Calu3 (cell line): ENCODE measurements at regions not wholly inside any gene's neighbourhood (a gene's known extent, or its start where the extent isn't known, plus 50 kb on each side); places are given as distances from the start of the nearest gene placed in this dataset.

Experiments used
- BruUV-seq: library from RNA; stranded (reverse); fragments of 400-500 nt; replicated peaks from 2 replicates; lab custom pipeline; 2021; lab: Mats Ljungman, UMichigan
- CTCF ChIA-PET: fragments of 300-600 bp; sonication (Branson Sonifier 250); formaldehyde crosslinking; loops from one replicate; lab custom pipeline; 2022; ENCODE audit warnings: antibody characterized with exemption; lab: Charles Lee
- DNase-seq: peaks from one replicate; pipeline ENCODE4 v3.0.0; 2022
- H3K27ac Mint-ChIP-seq: one replicate; pipeline ENCODE4 v1.8.0; 2022; ENCODE audit warnings: mixed read lengths; ENCODE audit not compliant: unreplicated experiment
- H3K27me3 Mint-ChIP-seq: one replicate; pipeline ENCODE4 v1.8.0; 2022; ENCODE audit warnings: mixed read lengths; ENCODE audit not compliant: unreplicated experiment
- H3K36me3 Mint-ChIP-seq: one replicate; pipeline ENCODE4 v1.8.0; 2022; ENCODE audit warnings: mild to moderate bottlenecking, moderate library complexity, mixed read lengths; ENCODE audit not compliant: insufficient read depth, unreplicated experiment
- H3K4me1 Mint-ChIP-seq: one replicate; pipeline ENCODE4 v1.8.0; 2022; ENCODE audit warnings: mild to moderate bottlenecking, low read depth, mixed read lengths; ENCODE audit not compliant: unreplicated experiment
- H3K4me3 Mint-ChIP-seq: one replicate; pipeline ENCODE4 v1.8.0; 2022; ENCODE audit warnings: mild to moderate bottlenecking, low read depth, moderate library complexity, mixed read lengths; ENCODE audit not compliant: unreplicated experiment
- H3K9me3 Mint-ChIP-seq: one replicate; pipeline ENCODE4 v1.8.0; 2022; ENCODE audit warnings: low read depth, mixed read lengths; ENCODE audit not compliant: unreplicated experiment
- intact Hi-C: fragments of 100-400 bp; cut with micrococcal nuclease; formaldehyde crosslinking; loops from one replicate; pipeline ENCODE4 v1.10.0; 2022; ENCODE audit not compliant: unreplicated experiment
- TF ChIP-seq, protein P1 (sequence below): fragments of 200-600 bp; IDR thresholded peaks from one replicate; pipeline ENCODE4 v1.8.0; 2022; ENCODE audit warnings: antibody characterized with exemption; ENCODE audit not compliant: unreplicated experiment

DNA sequence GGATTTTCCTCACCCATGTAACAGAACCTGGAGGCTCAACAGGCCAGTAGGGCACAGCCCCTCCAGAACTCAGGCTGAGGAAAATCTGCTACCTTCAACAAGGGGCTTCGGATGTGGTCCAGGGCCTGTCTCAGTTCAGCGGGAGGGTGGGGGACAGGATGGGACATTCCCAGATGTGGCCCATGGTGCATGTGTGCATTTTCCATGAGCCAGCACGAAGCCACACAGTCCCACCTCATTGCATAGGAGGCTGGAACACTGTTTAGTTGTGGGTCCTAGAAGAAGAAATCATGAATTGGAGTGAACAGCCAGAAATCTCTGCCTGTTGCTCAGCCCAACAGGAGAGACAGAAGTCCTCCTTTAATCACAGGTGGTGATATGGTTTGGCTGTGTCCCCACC is 469.6 kb upstream of the MYT1L start:
- no peaks in the 10 kb centered on the region for H3K4me1 Mint-ChIP-seq
- peaks cover 26% of the 10 kb centered on the region for H3K9me3 Mint-ChIP-seq
- BruUV-seq, result no TSS peak
- CTCF ChIA-PET, result no interaction called here
- TF ChIP-seq, protein P1, sequence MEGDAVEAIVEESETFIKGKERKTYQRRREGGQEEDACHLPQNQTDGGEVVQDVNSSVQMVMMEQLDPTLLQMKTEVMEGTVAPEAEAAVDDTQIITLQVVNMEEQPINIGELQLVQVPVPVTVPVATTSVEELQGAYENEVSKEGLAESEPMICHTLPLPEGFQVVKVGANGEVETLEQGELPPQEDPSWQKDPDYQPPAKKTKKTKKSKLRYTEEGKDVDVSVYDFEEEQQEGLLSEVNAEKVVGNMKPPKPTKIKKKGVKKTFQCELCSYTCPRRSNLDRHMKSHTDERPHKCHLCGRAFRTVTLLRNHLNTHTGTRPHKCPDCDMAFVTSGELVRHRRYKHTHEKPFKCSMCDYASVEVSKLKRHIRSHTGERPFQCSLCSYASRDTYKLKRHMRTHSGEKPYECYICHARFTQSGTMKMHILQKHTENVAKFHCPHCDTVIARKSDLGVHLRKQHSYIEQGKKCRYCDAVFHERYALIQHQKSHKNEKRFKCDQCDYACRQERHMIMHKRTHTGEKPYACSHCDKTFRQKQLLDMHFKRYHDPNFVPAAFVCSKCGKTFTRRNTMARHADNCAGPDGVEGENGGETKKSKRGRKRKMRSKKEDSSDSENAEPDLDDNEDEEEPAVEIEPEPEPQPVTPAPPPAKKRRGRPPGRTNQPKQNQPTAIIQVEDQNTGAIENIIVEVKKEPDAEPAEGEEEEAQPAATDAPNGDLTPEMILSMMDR, result no peak
- H3K4me3 Mint-ChIP-seq, result no peak overlapping the region
- intact Hi-C loops, result no loop called here
- no peaks in the 10 kb centered on the region for H3K27me3 Mint-ChIP-seq
- no peak for DNase-seq
- H3K27ac Mint-ChIP-seq, result no peak overlapping the region
- H3K36me3 Mint-ChIP-seq, result no peaks in the 10 kb centered on the region

DNA sequence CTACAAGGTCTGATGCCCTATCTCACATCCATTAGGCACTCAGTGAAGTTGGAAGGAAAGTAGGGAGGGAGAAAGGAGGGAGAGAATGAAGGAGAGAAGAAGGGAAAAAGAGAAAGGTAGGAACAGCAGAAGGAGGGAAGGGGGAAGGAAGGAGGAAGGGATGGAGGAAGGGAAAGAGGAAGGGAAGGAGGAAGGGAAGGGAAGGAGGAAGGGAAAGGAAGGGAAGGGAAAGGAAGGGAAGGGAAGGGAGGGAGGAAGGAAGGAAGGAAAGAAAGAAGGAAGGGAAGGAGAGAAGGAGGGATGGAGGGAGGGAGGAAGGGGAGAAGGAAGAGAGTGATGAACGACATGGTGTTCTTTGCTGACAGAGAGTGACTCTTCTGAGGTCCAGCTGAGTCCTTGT is 468.9 kb upstream of the MYT1L start:
- DNase-seq, result no peak
- CTCF ChIA-PET, result no interaction called here
- Mint-ChIP-seq H3K9me3 (peaks cover 26% of the 10 kb centered on the region), H3K36me3 (no peaks in the 10 kb centered on the region), H3K4me1 (no peaks in the 10 kb centered on the region), H3K4me3 (no peak overlapping the region), H3K27ac (no peak overlapping the region), H3K27me3 (no peaks in the 10 kb centered on the region)
- no TSS peak for BruUV-seq
- intact Hi-C loops, result no loop called here
- TF ChIP-seq, protein P1, result no peak

DNA sequence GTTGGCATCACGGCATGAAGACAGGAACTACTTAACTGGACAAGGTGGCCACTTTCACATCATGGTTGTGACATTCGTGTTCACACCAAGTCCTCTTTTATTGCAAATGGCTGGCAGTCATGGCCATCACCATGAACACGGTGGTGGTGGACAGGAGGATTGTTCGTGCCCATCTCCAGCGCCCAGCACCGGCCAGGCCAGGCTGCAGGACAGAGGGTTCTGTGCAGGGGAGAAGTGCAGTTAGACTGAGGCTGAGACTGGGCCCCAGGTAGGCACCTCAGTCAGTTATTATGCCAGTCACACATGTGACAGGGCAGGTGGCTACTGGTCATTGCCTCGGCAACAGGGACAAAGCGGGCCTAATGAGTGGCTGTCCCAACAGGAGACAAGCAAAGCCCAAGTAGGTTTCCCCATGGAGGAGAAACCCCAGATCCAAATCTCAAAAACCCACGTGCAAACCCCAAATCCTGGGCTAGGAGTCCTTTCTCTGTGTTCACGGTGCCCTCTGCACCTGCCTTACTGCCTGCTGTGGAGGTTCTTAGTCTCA is 468.1 kb upstream of the MYT1L start:
- intact Hi-C loops, result no loop called here
- H3K9me3 Mint-ChIP-seq, result peaks cover 19% of the 10 kb centered on the region
- no peaks in the 10 kb centered on the region for H3K4me1 Mint-ChIP-seq
- DNase-seq, result no peak
- no TSS peak for BruUV-seq
- TF ChIP-seq, protein P1, result no peak
- H3K36me3 Mint-ChIP-seq, result no peaks in the 10 kb centered on the region
- CTCF ChIA-PET, result no interaction called here
- no peaks in the 10 kb centered on the region for H3K27me3 Mint-ChIP-seq
- H3K27ac Mint-ChIP-seq, result no peak overlapping the region
- no peak overlapping the region for H3K4me3 Mint-ChIP-seq

DNA sequence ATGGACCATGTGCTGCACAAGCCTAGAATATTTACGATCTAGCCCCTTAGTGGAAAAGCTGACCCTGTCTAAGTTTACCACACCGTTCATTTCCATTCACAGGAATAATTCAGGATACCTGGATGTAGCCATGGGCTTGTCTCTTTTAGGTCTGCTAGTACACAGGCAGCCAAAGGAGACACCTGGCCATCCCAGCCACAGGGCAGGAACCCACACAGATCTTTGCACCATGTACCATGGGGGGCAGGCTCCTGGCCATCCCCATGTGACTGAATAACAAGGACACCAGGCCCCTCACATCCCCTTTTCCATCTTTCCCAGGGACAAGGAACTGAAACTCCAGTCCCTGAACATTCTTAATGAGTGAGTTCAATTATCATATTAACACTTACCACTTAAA is 467.3 kb upstream of the MYT1L start:
- TF ChIP-seq, protein P1, result no peak
- BruUV-seq, result no TSS peak
- Mint-ChIP-seq H3K36me3 (no peaks in the 10 kb centered on the region), H3K27ac (no peak overlapping the region), H3K9me3 (peaks cover 17% of the 10 kb centered on the region), H3K4me3 (no peak overlapping the region), H3K4me1 (no peaks in the 10 kb centered on the region), H3K27me3 (no peaks in the 10 kb centered on the region)
- DNase-seq, result no peak
- CTCF ChIA-PET, result no interaction called here
- intact Hi-C loops, result no loop called here
